Adrenal gland (tissue), 9 donors: ENCODE measurements at regions not wholly inside any gene's neighbourhood (a gene's known extent, or its start where the extent isn't known, plus 50 kb on each side); places are given as distances from the start of the nearest gene placed in this dataset.

ENCODE experiments used
- DNase-seq, 7 donors: peaks; one replicate each; pipeline ENCODE4 v3.0.0-alpha.2; 2019 to 2020
- H3K27ac ChIP-seq, 5 donors: fragments of 200-600 bp; sonication (generic) in 4 of 5; 1 replicate in 3 of 5; 2 replicates in 2 of 5; pipeline versions ENCODE4 v1.5.1 to v1.8.0; 2016 to 2020; ENCODE audit warnings: mild to moderate bottlenecking in 1 of 5
- H3K27me3 ChIP-seq: fragments of 200-600 bp; 2 replicates; pipeline ENCODE4 v1.8.0; 2021
- H3K36me3 ChIP-seq, 2 donors: fragments of 200-600 bp; replicated peaks in 1 of 2; 1 replicate in 1 of 2; 2 replicates in 1 of 2; pipeline versions ENCODE4 v1.5.1 to v1.8.0; 2018 to 2022
- H3K4me1 ChIP-seq, 2 donors: fragments of 200-600 bp; replicated peaks in 1 of 2; 1 replicate in 1 of 2; 2 replicates in 1 of 2; pipeline versions ENCODE4 v1.5.1 to v1.8.0; 2018 to 2021
- H3K4me3 ChIP-seq, 4 donors: fragments of 200-600 bp; sonication (generic) in 3 of 4; one replicate each; pipeline ENCODE4 v1.5.1; 2016 to 2018
- H3K9me3 ChIP-seq, 3 donors: fragments of 200-600 bp; sonication (generic) in 1 of 3; replicated peaks in 1 of 3; 1 replicate in 2 of 3; 2 replicates in 1 of 3; pipeline versions ENCODE4 v1.5.1 to v1.8.0; 2016 to 2021
- POLR2A ChIP-seq, 2 donors: fragments of 450-650 bp; IDR thresholded peaks; one replicate each; pipeline ENCODE4 v1.6.1; 2017; ENCODE audit warnings: antibody characterized with exemption in 2 of 2, mild to moderate bottlenecking in 2 of 2, moderate library complexity in 1 of 2
- WGBS, 4 donors: extraction: QIAGEN DNeasy Blood & Tissue Kit in 2 of 4; methylation state at CpG; one replicate each; pipeline versions ENCODE4 v1.1.5 to v1.1.7; 2013 to 2017; 5-methylcytosine and 5-hydroxymethylcytosine counted together
- intact Hi-C, 2 donors: fragments of 100-400 bp; cut with DNase I; formaldehyde crosslinking; loops; one replicate each; pipeline versions ENCODE4 v1.14.1 to v1.15.0; 2022 to 2023
- TF ChIP-seq, protein P1 (sequence below), 6 experiments: fragments of 450-650 bp in 4 of 6; fragments of 200-600 bp in 2 of 6; sonication (generic) in 1 of 6; IDR thresholded peaks; 1 replicate in 5 of 6; 2 replicates in 1 of 6; pipeline versions ENCODE4 v1.5.1 to v1.8.0; 2016 to 2021; ENCODE audit warnings: antibody characterized with exemption in 6 of 6, mild to moderate bottlenecking in 2 of 6, moderate library complexity in 1 of 6
- donor health status: healthy with polysubstance abuse.
- donor health status: Bipolar disorder and iron deficiency.
- donor health status: DM: yes; HTN: yes; CAD: no.
- donor health status: DM: no; HTN: no; CAD: no.
- donor health status: DM: no; HTN: no; CAD: no.

DNA sequence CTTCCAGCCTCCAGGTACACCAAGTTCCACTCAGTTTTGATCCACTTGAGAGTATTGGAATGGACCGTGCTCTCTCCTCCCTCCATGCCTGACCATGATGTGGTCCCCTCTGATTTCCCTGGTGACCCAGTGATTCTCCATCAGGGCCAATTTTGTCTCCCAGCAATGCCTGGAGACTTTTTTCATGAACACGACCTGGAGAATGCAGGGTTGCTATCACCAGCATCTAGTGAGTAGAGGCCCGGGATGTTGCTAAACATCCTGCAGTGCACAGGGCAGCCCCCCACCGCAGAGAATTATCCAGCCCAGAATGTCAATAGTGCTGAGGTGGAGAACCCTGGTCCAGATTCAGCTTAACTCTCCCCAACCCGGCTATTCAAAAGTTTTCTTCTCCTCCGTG is 134.0 kb upstream of the RREB1 start:
- WGBS, 4 donors = 88 to 97% (median 91%) methylated on average over 4 to 6 of the region's 6 CpGs
- no peak overlapping the region for H3K27ac ChIP-seq
- H3K36me3 ChIP-seq = no peaks in the 10 kb centered on the region
- H3K9me3 ChIP-seq = no peaks in the 10 kb centered on the region
- intact Hi-C loops = no loop called here
- TF ChIP-seq POLR2A (IDR thresholded peaks at IDR 0.05) = no peak
- TF ChIP-seq, protein P1, sequence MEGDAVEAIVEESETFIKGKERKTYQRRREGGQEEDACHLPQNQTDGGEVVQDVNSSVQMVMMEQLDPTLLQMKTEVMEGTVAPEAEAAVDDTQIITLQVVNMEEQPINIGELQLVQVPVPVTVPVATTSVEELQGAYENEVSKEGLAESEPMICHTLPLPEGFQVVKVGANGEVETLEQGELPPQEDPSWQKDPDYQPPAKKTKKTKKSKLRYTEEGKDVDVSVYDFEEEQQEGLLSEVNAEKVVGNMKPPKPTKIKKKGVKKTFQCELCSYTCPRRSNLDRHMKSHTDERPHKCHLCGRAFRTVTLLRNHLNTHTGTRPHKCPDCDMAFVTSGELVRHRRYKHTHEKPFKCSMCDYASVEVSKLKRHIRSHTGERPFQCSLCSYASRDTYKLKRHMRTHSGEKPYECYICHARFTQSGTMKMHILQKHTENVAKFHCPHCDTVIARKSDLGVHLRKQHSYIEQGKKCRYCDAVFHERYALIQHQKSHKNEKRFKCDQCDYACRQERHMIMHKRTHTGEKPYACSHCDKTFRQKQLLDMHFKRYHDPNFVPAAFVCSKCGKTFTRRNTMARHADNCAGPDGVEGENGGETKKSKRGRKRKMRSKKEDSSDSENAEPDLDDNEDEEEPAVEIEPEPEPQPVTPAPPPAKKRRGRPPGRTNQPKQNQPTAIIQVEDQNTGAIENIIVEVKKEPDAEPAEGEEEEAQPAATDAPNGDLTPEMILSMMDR (IDR thresholded peaks at IDR 0.05) = no peak
- H3K4me3 ChIP-seq = no peak overlapping the region
- peaks cover 10 to 27% of the 10 kb centered on the region in 2 donors for H3K4me1 ChIP-seq
- H3K27me3 ChIP-seq = no peaks in the 10 kb centered on the region
- no peak for DNase-seq

DNA sequence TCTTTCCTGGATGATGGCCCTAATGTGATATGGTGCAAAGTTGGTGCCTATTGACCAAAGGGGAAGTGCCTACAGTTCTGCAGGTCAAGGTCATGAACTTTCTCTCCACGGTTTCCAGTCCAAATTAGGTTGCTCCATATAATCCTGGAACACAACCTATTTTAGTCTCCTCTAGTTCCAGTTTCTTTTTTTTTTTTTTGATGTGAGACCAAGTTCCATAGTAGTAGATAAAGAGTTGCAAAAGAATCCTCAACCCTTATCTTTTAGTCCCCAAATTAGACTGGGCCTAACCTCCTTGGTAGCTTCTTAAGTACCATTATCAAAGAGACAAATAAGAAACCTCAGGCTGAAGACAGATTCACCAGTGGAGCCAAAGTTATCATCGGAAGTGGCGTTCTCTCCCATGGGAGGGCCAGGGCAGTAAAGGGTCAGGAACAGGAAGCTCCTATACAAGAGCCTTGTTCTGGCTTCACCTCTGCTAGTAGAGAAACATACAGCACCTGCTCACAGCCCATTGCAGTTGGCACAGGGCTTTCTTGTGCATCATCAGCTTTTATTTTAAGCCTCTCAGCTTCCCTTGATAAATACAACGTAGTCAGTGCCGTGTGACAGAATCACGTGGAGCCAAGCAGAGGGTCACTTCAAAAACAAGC is 132.2 kb upstream of the RREB1 start:
- WGBS, 4 donors = 47 to 48% (median 47%) methylated on average over 6 of the region's 6 CpGs
- Histone ChIP-seq H3K9me3 (no peaks in the 10 kb centered on the region), H3K4me3 (no peak overlapping the region), H3K4me1 (peaks cover 13 to 21% of the 10 kb centered on the region in 2 donors), H3K27ac (peak overlapping the region in 3 of 5 donors; percentile 34 to 54 (median 48)), H3K27me3 (no peaks in the 10 kb centered on the region), H3K36me3 (no peaks in the 10 kb centered on the region)
- DNase-seq = peak in 4 of 7 donors; percentile 26 to 35 (median 32)
- intact Hi-C loops = no loop called here
- TF ChIP-seq POLR2A (IDR thresholded peaks at IDR 0.05) = no peak
- TF ChIP-seq, protein P1 (IDR thresholded peaks at IDR 0.05) = no peak

DNA sequence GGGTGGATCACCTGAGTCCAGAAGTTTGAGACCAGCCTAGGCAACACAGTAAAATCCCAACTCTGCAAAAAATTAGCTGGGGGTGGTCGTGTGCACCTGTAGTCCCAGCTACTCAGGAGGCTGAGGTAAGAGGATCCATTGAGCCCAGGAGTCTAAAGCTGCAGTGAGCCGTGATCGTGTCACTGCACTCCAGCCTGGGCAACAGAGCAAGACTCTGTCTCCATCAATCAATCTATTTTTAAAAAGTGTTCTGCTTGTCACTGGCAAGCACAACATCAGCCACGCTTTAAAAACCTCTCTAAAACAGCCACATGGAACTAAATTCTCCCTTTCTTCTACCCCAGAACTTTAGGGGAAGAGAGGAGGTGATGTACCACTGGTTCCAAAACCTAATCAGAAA is 131.6 kb upstream of the RREB1 start:
- TF ChIP-seq, protein P1 (IDR thresholded peaks at IDR 0.05) = no peak
- no peak for TF ChIP-seq POLR2A (IDR thresholded peaks at IDR 0.05)
- Histone ChIP-seq H3K4me3 (no peak overlapping the region), H3K9me3 (no peaks in the 10 kb centered on the region), H3K4me1 (peaks cover 18 to 27% of the 10 kb centered on the region in 2 donors), H3K27me3 (no peaks in the 10 kb centered on the region), H3K27ac (peak overlapping the region in 2 of 5 donors; percentile 48 to 54), H3K36me3 (no peaks in the 10 kb centered on the region)
- no peak for DNase-seq
- intact Hi-C loops = no loop called here
- WGBS, 4 donors = 52 to 61% (median 57%) methylated on average over 4 of the region's 4 CpGs

DNA sequence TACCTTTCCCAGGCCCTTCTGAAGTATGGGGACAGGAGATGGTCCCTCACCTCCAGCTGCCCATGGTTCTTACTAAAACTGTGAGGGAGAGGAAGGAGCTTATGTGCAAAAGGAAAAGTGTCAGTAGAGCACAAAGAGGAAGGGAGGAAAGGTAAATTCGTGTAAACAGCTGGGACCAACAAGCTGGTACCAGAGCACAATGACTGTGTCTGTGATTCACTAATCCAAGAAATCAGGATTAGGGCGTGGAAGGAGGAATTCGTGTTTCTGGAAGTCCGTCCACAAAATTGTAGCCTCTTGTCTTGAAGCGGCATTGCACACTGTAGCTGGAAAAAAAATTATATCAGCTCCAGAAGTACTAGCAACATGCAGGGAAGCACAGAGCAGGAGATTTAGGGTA is 129.0 kb upstream of the RREB1 start:
- TF ChIP-seq, protein P1 (IDR thresholded peaks at IDR 0.05) = no peak
- TF ChIP-seq POLR2A (IDR thresholded peaks at IDR 0.05) = no peak
- intact Hi-C loops = no loop called here
- no peak for DNase-seq

More for the DNA sequence above, 129.0 kb upstream of the RREB1 start:
- Histone ChIP-seq H3K36me3 (no peaks in the 10 kb centered on the region), H3K27me3 (no peaks in the 10 kb centered on the region), H3K4me3 (no peak overlapping the region), H3K27ac (no peak overlapping the region), H3K4me1 (peaks cover 19 to 28% of the 10 kb centered on the region in 2 donors), H3K9me3 (no peaks in the 10 kb centered on the region)
- WGBS, 4 donors = 70 to 88% (median 80%) methylated on average over 5 of the region's 5 CpGs
